Hematopoietic multipotent progenitor cell (in vitro differentiated cells): ENCODE measurements at regions not wholly inside any gene's neighbourhood (a gene's known extent, or its start where the extent isn't known, plus 50 kb on each side); places are given as distances from the start of the nearest gene placed in this dataset.

Experiments
- DNase-seq, 3 donors: peaks; one replicate each; pipeline ENCODE4 v3.0.0-alpha.2; 2011 to 2015; ENCODE audit warnings: low read depth in 2 of 3, low spot score in 2 of 3

GRCh38 chr6:169988769-169989550 is 237.5 kb downstream of the ERMARD start:
- no peak for DNase-seq

- DNase-seq = no peak
Observed at GRCh38 chr6:169986848-169987498, 235.6 kb downstream of the ERMARD start.

- no peak for DNase-seq
Observed at GRCh38 chr6:169986171-169986847, 234.9 kb downstream of the ERMARD start.

- DNase-seq = no peak
Observed at GRCh38 chr6:169985121-169986015, 233.9 kb downstream of the ERMARD start.

- DNase-seq = no peak
Observed at GRCh38 chr6:169984181-169985120, 233.0 kb downstream of the ERMARD start.

- no peak for DNase-seq
Observed at GRCh38 chr6:169983651-169984050, 232.2 kb downstream of the ERMARD start.

GRCh38 chr6:169982461-169983386 is 231.3 kb downstream of the ERMARD start:
- DNase-seq = no peak

GRCh38 chr6:169981969-169982368 is 230.5 kb downstream of the ERMARD start:
- DNase-seq = no peak

- no peak for DNase-seq
Observed at GRCh38 chr6:169981568-169981967, 230.1 kb downstream of the ERMARD start.

GRCh38 chr6:169980826-169981450 is 229.5 kb downstream of the ERMARD start:
- DNase-seq = no peak

- no peak for DNase-seq
Observed at GRCh38 chr6:169979873-169980432, 228.5 kb downstream of the ERMARD start.

GRCh38 chr6:169978615-169979161 is 227.3 kb downstream of the ERMARD start:
- no peak for DNase-seq

- DNase-seq = no peak
Observed at GRCh38 chr6:169977434-169978265, 226.2 kb downstream of the ERMARD start.

- peak in 1 of 3 donors; percentile 12 for DNase-seq
Observed at GRCh38 chr6:169976301-169977081, 225.1 kb downstream of the ERMARD start.

GRCh38 chr6:169975701-169976100 is 224.3 kb downstream of the ERMARD start:
- no peak for DNase-seq

- DNase-seq = no peak
Observed at GRCh38 chr6:169975286-169975685, 223.9 kb downstream of the ERMARD start.
